H1 (cell line): ENCODE measurements at regions not wholly inside any gene's neighbourhood (a gene's known extent, or its start where the extent isn't known, plus 50 kb on each side); places are given as distances from the start of the nearest gene placed in this dataset.

Experiments
- CTCF ChIA-PET: fragments of 300-600 bp; sonication (Branson Sonifier 250); formaldehyde crosslinking; loops from one replicate; lab custom pipeline; 2021; ENCODE audit not compliant: partially characterized antibody; lab: Charles Lee
- POLR2A ChIA-PET: fragments of 300-600 bp; sonication (Branson Sonifier 250); formaldehyde crosslinking; loops from one replicate; lab custom pipeline; 2021; ENCODE audit warnings: inconsistent platforms; ENCODE audit not compliant: partially characterized antibody; lab: Charles Lee
- DNase-seq, 2 experiments: peaks; one replicate each; pipeline versions ENCODE4 v3.0.0 to v3.0.0-alpha.2; 2010 to 2022; ENCODE audit warnings: low spot score in 2 of 2, low read depth in 1 of 2, mixed read lengths in 1 of 2
- FAIRE-seq: peaks from 2 replicates; lab custom pipeline; 2011; peaks lifted over from hg19 to GRCh38; lab: Jason Lieb, UNC
- H2AFZ ChIP-seq: 2 replicates; pipeline ENCODE4 v1.8.1; 2012; ENCODE audit warnings: low read length, inconsistent platforms
- H2AK5ac ChIP-seq: 2 replicates; pipeline ENCODE4 v1.6.1; 2013; ENCODE audit warnings: low read depth, low read length
- H2BK120ac ChIP-seq: replicated peaks from 2 replicates; pipeline ENCODE3; 2013; ENCODE audit warnings: low read depth, low read length, inconsistent platforms
- H2BK12ac ChIP-seq: 2 replicates; pipeline ENCODE4 v1.6.1; 2013; ENCODE audit warnings: low read depth, low read length
- H2BK15ac ChIP-seq: 2 replicates; pipeline ENCODE4 v1.6.1; 2013; ENCODE audit warnings: low read length
- H2BK20ac ChIP-seq: 2 replicates; pipeline ENCODE4 v1.6.1; 2013; ENCODE audit warnings: low read length
- H2BK5ac ChIP-seq: 2 replicates; pipeline ENCODE4 v1.6.1; 2013; ENCODE audit warnings: low read depth, low read length
- H3K14ac ChIP-seq: 2 replicates; pipeline ENCODE4 v1.6.1; 2013; ENCODE audit warnings: inconsistent platforms; ENCODE audit not compliant: insufficient read length
- H3K18ac ChIP-seq: 2 replicates; pipeline ENCODE4 v1.6.1; 2013; ENCODE audit warnings: low read length; ENCODE audit errors: extremely low read depth
- H3K23ac ChIP-seq: 2 replicates; pipeline ENCODE4 v1.6.1; 2013; ENCODE audit warnings: inconsistent platforms; ENCODE audit not compliant: insufficient read length
- H3K23me2 ChIP-seq: 2 replicates; pipeline ENCODE4 v1.6.1; 2013; ENCODE audit warnings: low read depth, low read length
- H3K27ac ChIP-seq: 2 replicates; pipeline ENCODE4 v1.6.1; 2011; ENCODE audit warnings: low read depth, low read length, inconsistent platforms
- H3K27me3 ChIP-seq, 4 experiments: replicated peaks in 1 of 4; 1 replicate in 1 of 4; 2 replicates in 3 of 4; pipeline versions ENCODE4 v1.6.1 to v1.8.1; 2011 to 2013; ENCODE audit warnings: low read length in 3 of 4, mild to moderate bottlenecking in 3 of 4, inconsistent platforms in 2 of 4, mixed read lengths in 2 of 4, moderate library complexity in 1 of 4; ENCODE audit not compliant: control insufficient read depth in 3 of 4, insufficient read depth in 3 of 4; ENCODE audit errors: extremely low read depth in 1 of 4
- H3K36me3 ChIP-seq, 4 experiments: 2 replicates each; pipeline versions ENCODE4 v1.6.1 to v1.8.1; 2011 to 2013; ENCODE audit warnings: mild to moderate bottlenecking in 4 of 4, low read length in 3 of 4, moderate library complexity in 2 of 4, control low read depth in 1 of 4, inconsistent platforms in 1 of 4; ENCODE audit not compliant: insufficient read depth in 4 of 4, control insufficient read depth in 2 of 4
- H3K4ac ChIP-seq: replicated peaks from 2 replicates; pipeline ENCODE3; 2013; ENCODE audit warnings: low read length, low read depth, mixed read lengths, inconsistent platforms; ENCODE audit not compliant: insufficient read length
- H3K4me1 ChIP-seq, 4 experiments: replicated peaks in 1 of 4; 1 replicate in 1 of 4; 2 replicates in 3 of 4; pipeline versions ENCODE4 v1.6.1 to v1.8.1; 2011 to 2013; ENCODE audit warnings: low read length in 3 of 4, inconsistent platforms in 2 of 4, mixed read lengths in 1 of 4; ENCODE audit not compliant: insufficient read depth in 4 of 4, control insufficient read depth in 3 of 4
- H3K4me2 ChIP-seq, 2 experiments: 2 replicates each; pipeline versions ENCODE4 v1.6.1 to v1.8.1; 2011 to 2013; ENCODE audit warnings: low read depth in 2 of 2, low read length in 2 of 2, control low read depth in 1 of 2, inconsistent platforms in 1 of 2, mild to moderate bottlenecking in 1 of 2; ENCODE audit not compliant: insufficient read depth in 1 of 2
- H3K4me3 ChIP-seq, 4 experiments: fragments of 200-600, 300-600 bp in 1 of 4; sonication (generic), shearing (Covaris generic), sonication (Bioruptor Twin) in 1 of 4; 2 replicates each; pipeline versions ENCODE4 v1.5.1 to v1.8.1; 2011 to 2016; ENCODE audit warnings: low read length in 4 of 4, low read depth in 3 of 4, control low read depth in 2 of 4, inconsistent platforms in 2 of 4, mild to moderate bottlenecking in 2 of 4, mixed read lengths in 1 of 4, moderate library complexity in 1 of 4; ENCODE audit not compliant: insufficient read depth in 2 of 4; ENCODE audit errors: extremely low read depth in 1 of 4
- H3K56ac ChIP-seq: replicated peaks from 2 replicates; pipeline ENCODE3; 2013; ENCODE audit warnings: low read depth, mild to moderate bottlenecking, mixed read lengths, low read length, inconsistent platforms; ENCODE audit not compliant: insufficient read length
- H3K79me1 ChIP-seq: 2 replicates; pipeline ENCODE4 v1.6.1; 2013; ENCODE audit warnings: low read depth, low read length, control low read depth
- H3K79me2 ChIP-seq, 2 experiments: 2 replicates each; pipeline versions ENCODE4 v1.6.1 to v1.8.1; 2012 to 2013; ENCODE audit warnings: low read length in 2 of 2, mild to moderate bottlenecking in 2 of 2, inconsistent platforms in 1 of 2; ENCODE audit not compliant: insufficient read depth in 2 of 2, control insufficient read depth in 1 of 2
- H3K9ac ChIP-seq, 4 experiments: replicated peaks in 1 of 4; 1 replicate in 1 of 4; 2 replicates in 3 of 4; pipeline versions ENCODE4 v1.6.1 to v1.8.1; 2011 to 2013; ENCODE audit warnings: low read depth in 3 of 4, low read length in 3 of 4, control low read depth in 2 of 4, mild to moderate bottlenecking in 2 of 4, moderate library complexity in 2 of 4, inconsistent platforms in 1 of 4; ENCODE audit errors: extremely low read depth in 1 of 4
- H3K9me3 ChIP-seq, 2 experiments: 2 replicates each; pipeline versions ENCODE4 v1.6.1 to v1.8.1; 2012 to 2013; ENCODE audit warnings: mild to moderate bottlenecking in 2 of 2, moderate library complexity in 2 of 2, control low read depth in 1 of 2, inconsistent platforms in 1 of 2, low read depth in 1 of 2, low read length in 1 of 2, mixed read lengths in 1 of 2; ENCODE audit not compliant: insufficient read depth in 2 of 2
- H4K20me1 ChIP-seq, 2 experiments: replicated peaks in 1 of 2; 2 replicates each; pipeline versions ENCODE3 to v1.8.1; 2011 to 2013; ENCODE audit warnings: inconsistent platforms in 2 of 2, low read length in 2 of 2, mild to moderate bottlenecking in 1 of 2; ENCODE audit not compliant: insufficient read depth in 2 of 2, control insufficient read depth in 1 of 2
- H4K5ac ChIP-seq: 2 replicates; pipeline ENCODE4 v1.6.1; 2013; ENCODE audit warnings: low read length, low read depth, mixed read lengths, inconsistent platforms; ENCODE audit not compliant: insufficient read length
- H4K8ac ChIP-seq: 2 replicates; pipeline ENCODE4 v1.8.0; 2013; ENCODE audit warnings: mild to moderate bottlenecking, moderate library complexity, low read length, inconsistent platforms; ENCODE audit not compliant: insufficient read depth; ENCODE audit errors: extremely low read depth
- H4K91ac ChIP-seq: replicated peaks from 2 replicates; pipeline ENCODE3; 2013; ENCODE audit warnings: low read length, mixed read lengths, inconsistent platforms; ENCODE audit not compliant: insufficient read length
- BCL11A ChIP-seq, 2 experiments: IDR thresholded peaks; one replicate each; pipeline ENCODE4 v1.6.1; 2011; ENCODE audit warnings: low read depth in 2 of 2, low read length in 2 of 2, mild to moderate bottlenecking in 2 of 2
- CHD1 ChIP-seq: IDR thresholded peaks from 2 replicates; pipeline ENCODE4 v1.6.1; 2012; ENCODE audit warnings: low read depth, low read length, improper control_type of control experiment
- KDM5A ChIP-seq: fragments of 200-600 bp; IDR thresholded peaks from 2 replicates; pipeline ENCODE4 v1.7.1; 2012; ENCODE audit warnings: mild to moderate bottlenecking, low read length, inconsistent platforms, mixed read lengths
- NRF1 ChIP-seq: IDR thresholded peaks from 2 replicates; pipeline ENCODE4 v1.6.1; 2011; ENCODE audit warnings: mild to moderate bottlenecking, low read depth, low read length, improper control_type of control experiment
- POU5F1 ChIP-seq: IDR thresholded peaks from 2 replicates; pipeline ENCODE4 v1.6.1; 2011; ENCODE audit warnings: low read depth, mild to moderate bottlenecking, low read length, moderate library complexity
- RBBP5 ChIP-seq: IDR thresholded peaks from 2 replicates; pipeline ENCODE4 v1.7.1; 2012; ENCODE audit warnings: low read depth, mild to moderate bottlenecking, inconsistent platforms, low read length, moderate library complexity, borderline replicate concordance
- SP1 ChIP-seq: IDR thresholded peaks from 2 replicates; pipeline ENCODE4 v1.6.1; 2011; ENCODE audit warnings: low read depth, low read length
- SP4 ChIP-seq: IDR thresholded peaks from 2 replicates; pipeline ENCODE4 v1.6.1; 2012; ENCODE audit warnings: low read length, inconsistent platforms
- SRF ChIP-seq: IDR thresholded peaks from 2 replicates; pipeline ENCODE4 v1.6.1; 2011; ENCODE audit warnings: mild to moderate bottlenecking, low read depth, low read length, moderate library complexity
- ZNF274 ChIP-seq: IDR thresholded peaks from 2 replicates; pipeline ENCODE4 v1.7.0; 2012; ENCODE audit warnings: low read length, borderline replicate concordance; ENCODE audit errors: extremely low read depth
- WGBS, 2 experiments: shearing (Covaris generic) in 1 of 2; methylation state at CpG; one replicate each; pipeline versions ENCODE4 v1.1.6 to v1.1.7; 2013 to 2015; ENCODE audit warnings: low lambda C conversion rate in 2 of 2, mixed read lengths in 2 of 2, inconsistent platforms in 1 of 2, low coverage in 1 of 2, missing lambda C conversion rate in 1 of 2; ENCODE audit not compliant: insufficient replicate concordance in 2 of 2, insufficient coverage in 1 of 2, insufficient read length in 1 of 2; ENCODE audit errors: extremely low coverage in 1 of 2, missing lambda C conversion rate in 1 of 2; 5-methylcytosine and 5-hydroxymethylcytosine counted together

GRCh38 chr2:226446406-226447001, 353.1 kb downstream of the IRS1 start:
- Histone ChIP-seq H3K56ac (no peak overlapping the region), H4K8ac (no peak overlapping the region), H3K9me3 (no peaks in the 10 kb centered on the region), H3K27ac (no peak overlapping the region), H2BK120ac (no peak overlapping the region), H2AFZ (no peak overlapping the region), H3K79me1 (no peaks in the 10 kb centered on the region), H4K91ac (no peak overlapping the region), H2BK12ac (no peak overlapping the region), H3K9ac (no peak overlapping the region), H3K4me3 (no peak overlapping the region), H2BK5ac (no peak overlapping the region), H4K20me1 (no peaks in the 10 kb centered on the region), H2BK20ac (no peak overlapping the region), H3K79me2 (no peaks in the 10 kb centered on the region), H3K36me3 (no peaks in the 10 kb centered on the region), H3K14ac (no peak overlapping the region), H3K4ac (no peak overlapping the region), H3K23me2 (no peaks in the 10 kb centered on the region), H3K27me3 (no peaks in the 10 kb centered on the region), H3K4me2 (no peak overlapping the region), H4K5ac (no peak overlapping the region), H2BK15ac (no peak overlapping the region), H3K18ac (no peak overlapping the region), H3K4me1 (no peaks in the 10 kb centered on the region), H2AK5ac (no peak overlapping the region), H3K23ac (no peak overlapping the region)
- ChIA-PET POLR2A (no interaction called here), CTCF (interaction anchor here (0.8 to 1.7 kb wide), 3 partner anchors 12 to 181 kb away, joined by 3 to 7 read pairs (median 4); no protein-coding TSS in a partner anchor)
- WGBS, 2 experiments, result 86% methylated on average over 3 of the region's 3 CpGs; no CpG with 5 or more reads in 1 of the 2 experiments
- TF ChIP-seq NRF1 (no peak), POU5F1 (no peak), RBBP5 (no peak), SP4 (no peak), CHD1 (no peak), ZNF274 (no peak), SP1 (no peak), SRF (no peak), KDM5A (no peak), BCL11A (IDR thresholded peaks at IDR 0.05; ENCODE audit: low read depth in 2 of 2, low read length in 2 of 2) (no peak)
- no peak for DNase-seq
- FAIRE-seq, result no peak
